Ishikawa (cell line): ENCODE measurements at regions not wholly inside any gene's neighbourhood (a gene's known extent, or its start where the extent isn't known, plus 50 kb on each side); places are given as distances from the start of the nearest gene placed in this dataset.

Experiments
- CEBPB ChIP-seq: IDR thresholded peaks from 2 replicates; pipeline ENCODE4 v1.6.1; 2012
- CREB1 ChIP-seq: IDR thresholded peaks from 2 replicates; pipeline ENCODE4 v1.6.1; 2012; ENCODE audit warnings: low read depth
- EGR1 ChIP-seq: IDR thresholded peaks from 2 replicates; pipeline ENCODE4 v1.6.1; 2012
- EP300 ChIP-seq: IDR thresholded peaks from 2 replicates; pipeline ENCODE4 v1.6.1; 2012; ENCODE audit warnings: borderline replicate concordance
- FOXM1 ChIP-seq: IDR thresholded peaks from 2 replicates; pipeline ENCODE4 v1.6.1; 2012; ENCODE audit warnings: low read depth, borderline replicate concordance
- NFIC ChIP-seq: IDR thresholded peaks from 2 replicates; pipeline ENCODE4 v1.6.1; 2012
- RAD21 ChIP-seq: IDR thresholded peaks from 2 replicates; pipeline ENCODE4 v1.6.1; 2012; ENCODE audit warnings: low read depth
- TAF1 ChIP-seq: IDR thresholded peaks from 2 replicates; pipeline ENCODE4 v1.6.1; 2012; ENCODE audit warnings: low read depth, mild to moderate bottlenecking
- TCF12 ChIP-seq: IDR thresholded peaks from 2 replicates; pipeline ENCODE4 v1.6.1; 2012; ENCODE audit warnings: low read depth
- TEAD4 ChIP-seq: IDR thresholded peaks from 2 replicates; pipeline ENCODE4 v1.6.1; 2012
- YY1 ChIP-seq: IDR thresholded peaks from 2 replicates; pipeline ENCODE4 v1.6.1; 2012; ENCODE audit warnings: low read depth
- ZBTB7A ChIP-seq: IDR thresholded peaks from 2 replicates; pipeline ENCODE4 v1.6.1; 2012; ENCODE audit warnings: low read depth
- TF ChIP-seq, protein P1 (sequence below): IDR thresholded peaks from 2 replicates; pipeline ENCODE4 v1.6.1; 2012
- TF ChIP-seq, protein P2 (sequence below): IDR thresholded peaks from 2 replicates; pipeline ENCODE4 v1.6.1; 2012
- TF ChIP-seq, protein P3 (sequence below): IDR thresholded peaks from 2 replicates; pipeline ENCODE4 v1.6.1; 2012; ENCODE audit warnings: low read depth, mild to moderate bottlenecking

DNA sequence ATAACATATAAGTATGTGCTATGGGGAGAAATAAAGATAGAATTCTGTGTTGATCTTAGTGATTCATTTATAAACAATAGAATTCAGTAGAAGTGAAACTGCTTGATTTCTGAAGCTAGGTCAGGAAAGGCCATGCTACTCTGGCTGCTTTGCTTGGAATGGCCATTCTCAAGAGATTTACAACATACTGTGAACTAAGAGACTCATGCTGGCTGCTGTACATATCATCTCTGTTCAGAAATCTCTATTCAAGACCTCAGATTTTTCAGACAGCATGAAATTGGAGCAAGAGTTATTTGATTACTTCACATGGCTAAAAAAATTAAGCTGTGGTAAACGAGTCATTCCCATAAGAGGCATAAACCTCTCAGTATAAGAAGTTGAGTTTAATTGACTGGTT lies 662.6 kb downstream of the BCKDHB start:
- no peak for TF ChIP-seq RAD21
- TF ChIP-seq YY1 = no peak
- TF ChIP-seq, protein P1, sequence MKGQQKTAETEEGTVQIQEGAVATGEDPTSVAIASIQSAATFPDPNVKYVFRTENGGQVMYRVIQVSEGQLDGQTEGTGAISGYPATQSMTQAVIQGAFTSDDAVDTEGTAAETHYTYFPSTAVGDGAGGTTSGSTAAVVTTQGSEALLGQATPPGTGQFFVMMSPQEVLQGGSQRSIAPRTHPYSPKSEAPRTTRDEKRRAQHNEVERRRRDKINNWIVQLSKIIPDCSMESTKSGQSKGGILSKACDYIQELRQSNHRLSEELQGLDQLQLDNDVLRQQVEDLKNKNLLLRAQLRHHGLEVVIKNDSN = no peak
- no peak for TF ChIP-seq TCF12
- no peak for TF ChIP-seq FOXM1
- no peak for TF ChIP-seq TEAD4
- TF ChIP-seq TAF1 = no peak
- TF ChIP-seq, protein P2, sequence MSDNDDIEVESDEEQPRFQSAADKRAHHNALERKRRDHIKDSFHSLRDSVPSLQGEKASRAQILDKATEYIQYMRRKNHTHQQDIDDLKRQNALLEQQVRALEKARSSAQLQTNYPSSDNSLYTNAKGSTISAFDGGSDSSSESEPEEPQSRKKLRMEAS = no peak
- no peak for TF ChIP-seq NFIC
- no peak for TF ChIP-seq CREB1

DNA sequence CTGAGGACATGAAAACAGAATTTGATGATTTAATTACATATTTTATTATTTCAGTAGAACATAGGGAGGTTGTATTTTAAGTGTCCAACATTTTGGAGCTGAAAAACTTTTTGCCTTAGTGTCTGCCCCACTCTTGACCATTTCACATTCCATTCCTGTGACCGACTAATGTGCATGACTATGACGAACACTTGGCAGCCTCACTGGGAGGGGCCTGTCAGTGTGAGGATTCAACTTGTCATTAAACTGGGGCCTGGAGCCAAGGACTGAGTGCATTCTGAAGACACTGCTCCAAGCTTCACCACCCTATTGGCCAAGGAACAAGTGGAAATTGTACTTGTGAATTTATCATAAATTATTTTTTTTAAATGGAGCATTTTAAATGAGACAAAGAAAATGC lies 661.3 kb downstream of the BCKDHB start:
- TF ChIP-seq YY1 (no peak), EP300 (no peak), CEBPB (no peak), EGR1 (no peak), TAF1 (no peak), ZBTB7A (no peak), TEAD4 (no peak), CREB1 (no peak), FOXM1 (no peak), NFIC (no peak), RAD21 (no peak), TCF12 (no peak)
- TF ChIP-seq, protein P2 = no peak
- TF ChIP-seq, protein P1 = no peak
- TF ChIP-seq, protein P3, sequence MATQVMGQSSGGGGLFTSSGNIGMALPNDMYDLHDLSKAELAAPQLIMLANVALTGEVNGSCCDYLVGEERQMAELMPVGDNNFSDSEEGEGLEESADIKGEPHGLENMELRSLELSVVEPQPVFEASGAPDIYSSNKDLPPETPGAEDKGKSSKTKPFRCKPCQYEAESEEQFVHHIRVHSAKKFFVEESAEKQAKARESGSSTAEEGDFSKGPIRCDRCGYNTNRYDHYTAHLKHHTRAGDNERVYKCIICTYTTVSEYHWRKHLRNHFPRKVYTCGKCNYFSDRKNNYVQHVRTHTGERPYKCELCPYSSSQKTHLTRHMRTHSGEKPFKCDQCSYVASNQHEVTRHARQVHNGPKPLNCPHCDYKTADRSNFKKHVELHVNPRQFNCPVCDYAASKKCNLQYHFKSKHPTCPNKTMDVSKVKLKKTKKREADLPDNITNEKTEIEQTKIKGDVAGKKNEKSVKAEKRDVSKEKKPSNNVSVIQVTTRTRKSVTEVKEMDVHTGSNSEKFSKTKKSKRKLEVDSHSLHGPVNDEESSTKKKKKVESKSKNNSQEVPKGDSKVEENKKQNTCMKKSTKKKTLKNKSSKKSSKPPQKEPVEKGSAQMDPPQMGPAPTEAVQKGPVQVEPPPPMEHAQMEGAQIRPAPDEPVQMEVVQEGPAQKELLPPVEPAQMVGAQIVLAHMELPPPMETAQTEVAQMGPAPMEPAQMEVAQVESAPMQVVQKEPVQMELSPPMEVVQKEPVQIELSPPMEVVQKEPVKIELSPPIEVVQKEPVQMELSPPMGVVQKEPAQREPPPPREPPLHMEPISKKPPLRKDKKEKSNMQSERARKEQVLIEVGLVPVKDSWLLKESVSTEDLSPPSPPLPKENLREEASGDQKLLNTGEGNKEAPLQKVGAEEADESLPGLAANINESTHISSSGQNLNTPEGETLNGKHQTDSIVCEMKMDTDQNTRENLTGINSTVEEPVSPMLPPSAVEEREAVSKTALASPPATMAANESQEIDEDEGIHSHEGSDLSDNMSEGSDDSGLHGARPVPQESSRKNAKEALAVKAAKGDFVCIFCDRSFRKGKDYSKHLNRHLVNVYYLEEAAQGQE = no peak

DNA sequence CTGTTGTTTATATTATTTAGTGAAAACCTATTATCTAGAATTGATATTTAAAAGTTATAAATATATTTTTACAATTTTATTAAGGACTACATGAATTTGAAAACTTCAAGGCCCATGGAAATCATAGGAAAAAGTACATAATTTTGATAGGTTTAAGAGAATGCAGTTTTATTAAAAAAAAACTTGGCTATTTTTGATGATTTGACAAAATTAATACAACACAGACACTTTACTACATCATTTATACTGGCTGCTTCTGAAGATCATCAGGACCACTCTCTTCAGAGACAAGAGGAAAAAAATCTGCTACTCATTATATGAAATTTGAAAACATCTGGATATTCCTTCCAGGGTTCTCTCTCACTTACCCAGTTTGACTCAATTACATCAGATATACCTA lies 637.7 kb downstream of the BCKDHB start:
- TF ChIP-seq YY1 = no peak
- no peak for TF ChIP-seq EP300
- TF ChIP-seq FOXM1 = no peak
- TF ChIP-seq EGR1 = no peak
- no peak for TF ChIP-seq CREB1
- TF ChIP-seq, protein P3 = no peak
- TF ChIP-seq, protein P1 = no peak
- TF ChIP-seq, protein P2 = no peak
- no peak for TF ChIP-seq ZBTB7A
- no peak for TF ChIP-seq TCF12
- no peak for TF ChIP-seq CEBPB

DNA sequence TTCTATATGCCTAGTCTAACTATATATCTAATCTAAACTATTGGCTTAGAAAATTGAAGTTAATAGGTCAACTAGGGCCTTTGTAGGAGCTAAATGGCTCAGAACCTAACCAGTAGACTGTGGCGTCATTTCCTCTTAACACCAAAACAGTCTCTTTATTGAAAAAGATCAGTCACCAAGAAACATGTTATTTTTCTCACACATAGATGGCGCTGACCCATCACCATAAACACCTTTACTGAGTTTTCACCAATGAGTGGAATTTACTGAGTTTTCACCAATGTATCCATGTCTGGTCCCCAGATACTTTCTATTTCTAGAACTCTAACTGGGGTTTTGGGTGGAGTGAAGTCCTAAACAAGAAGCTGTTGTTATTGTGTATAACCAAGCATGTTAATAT lies 636.0 kb downstream of the BCKDHB start:
- TF ChIP-seq, protein P1 = no peak
- no peak for TF ChIP-seq CREB1
- TF ChIP-seq TEAD4 = no peak
- TF ChIP-seq TAF1 = no peak
- TF ChIP-seq RAD21 = peak; percentile 75
- TF ChIP-seq YY1 = no peak

DNA sequence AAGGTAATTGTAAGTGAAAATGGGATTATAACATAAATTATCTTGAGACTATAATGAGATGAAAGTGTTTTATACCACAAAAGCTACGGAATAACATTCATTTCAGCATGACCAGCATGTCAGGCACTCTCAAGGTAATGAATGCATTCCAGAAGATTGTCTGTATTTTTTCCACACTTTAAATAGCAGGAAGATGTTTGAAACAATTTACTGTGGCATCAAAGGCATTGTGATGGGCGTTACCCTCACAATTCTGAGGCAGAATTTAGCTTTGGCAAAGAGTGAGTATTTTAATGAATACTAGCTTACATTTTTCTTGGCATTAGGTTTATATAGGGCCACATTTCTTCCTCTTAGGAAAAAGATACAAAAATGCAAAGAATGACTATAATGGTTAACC lies 627.2 kb downstream of the BCKDHB start:
- TF ChIP-seq, protein P3 = no peak
- TF ChIP-seq TCF12 (no peak), CEBPB (no peak), CREB1 (no peak), YY1 (no peak), TAF1 (no peak), TEAD4 (no peak), ZBTB7A (no peak), NFIC (no peak), FOXM1 (no peak)
- TF ChIP-seq, protein P1 = no peak
- TF ChIP-seq, protein P2 = no peak
